GM12878 (cell line): ENCODE measurements at regions not wholly inside any gene's neighbourhood (a gene's known extent, or its start where the extent isn't known, plus 50 kb on each side); places are given as distances from the start of the nearest gene placed in this dataset.

Source experiments
- ATF7 ChIP-seq: fragments of 450-650 bp; IDR thresholded peaks from 2 replicates; pipeline ENCODE4 v1.6.1; 2016; ENCODE audit warnings: low read depth, mild to moderate bottlenecking
- ELK1 ChIP-seq: IDR thresholded peaks from 2 replicates; pipeline ENCODE4 v1.6.1; 2012; ENCODE audit warnings: low read depth, low read length, improper control_type of control experiment
- IKZF2 ChIP-seq, 2 experiments: fragments of 450-650 bp; IDR thresholded peaks; 2 replicates each; pipeline ENCODE4 v1.6.1; 2017; ENCODE audit warnings: mild to moderate bottlenecking in 2 of 2, moderate library complexity in 2 of 2
- IRF3 ChIP-seq: fragments of 450-650 bp; IDR thresholded peaks from 2 replicates; pipeline ENCODE4 v1.6.1; 2014; ENCODE audit warnings: mild to moderate bottlenecking
- IRF5 ChIP-seq: fragments of 450-650 bp; IDR thresholded peaks from 2 replicates; pipeline ENCODE4 v1.6.1; 2017; ENCODE audit warnings: borderline replicate concordance
- JUNB ChIP-seq: IDR thresholded peaks from 2 replicates; pipeline ENCODE4 v1.6.1; 2016; ENCODE audit warnings: antibody characterized with exemption, mild to moderate bottlenecking
- MEF2B ChIP-seq: fragments of 450-650 bp; IDR thresholded peaks from 2 replicates; pipeline ENCODE4 v1.6.1; 2018; ENCODE audit warnings: mild to moderate bottlenecking, moderate library complexity; ENCODE audit not compliant: partially characterized antibody, poor library complexity, severe bottlenecking
- MXI1 ChIP-seq: fragments of 150-350 bp; IDR thresholded peaks from 2 replicates; pipeline ENCODE4 v1.6.1; 2011; ENCODE audit warnings: low read depth, mild to moderate bottlenecking, inconsistent platforms, low read length, improper control_type of control experiment
- NBN ChIP-seq: fragments of 450-650 bp; IDR thresholded peaks from 2 replicates; pipeline ENCODE4 v1.6.1; 2016
- PAX5 ChIP-seq: IDR thresholded peaks from 2 replicates; pipeline ENCODE4 v1.6.1; 2011; ENCODE audit warnings: low read depth, low read length, borderline replicate concordance
- SP1 ChIP-seq: IDR thresholded peaks from one replicate; pipeline ENCODE4 v1.6.1; 2011; ENCODE audit warnings: low read depth, low read length
- SREBF1 ChIP-seq: IDR thresholded peaks from 2 replicates; pipeline ENCODE4 v1.6.1; 2012; ENCODE audit warnings: mild to moderate bottlenecking, low read length

- peak; percentile 67 for TF ChIP-seq ATF7
- TF ChIP-seq SP1: no peak
- no peak for TF ChIP-seq SREBF1
- no peak for TF ChIP-seq IRF5
- peak in 1 of 2 experiments; percentile 63; a peak in 3 of 4 replicates for TF ChIP-seq IKZF2 (IDR thresholded peaks at IDR 0.05)
- TF ChIP-seq ELK1: no peak
- TF ChIP-seq IRF3: no peak
- TF ChIP-seq NBN: 0 out of 2 replicates have a peak, but pooled peaks have one; percentile 19
- no peak for TF ChIP-seq MXI1
- TF ChIP-seq MEF2B: peak; percentile 75
- no peak for TF ChIP-seq PAX5
- TF ChIP-seq JUNB: peak; percentile 57
These were observed 76.5 kb upstream of the SPRED1 start (continued) for GRCh38 chr15:38176155-38176554.
